Endometrial microvascular endothelial cells (primary cell): ENCODE measurements at regions not wholly inside any gene's neighbourhood (a gene's known extent, or its start where the extent isn't known, plus 50 kb on each side); places are given as distances from the start of the nearest gene placed in this dataset.
"Not testable (repeated sequence)": the region's sequence is repeated elsewhere in the genome, so short reads cannot be mapped to it uniquely, and the experiment has no call there.

ENCODE experiments used
- in situ Hi-C: cut with HindIII; loops from 2 replicates; pipeline ENCODE4 v1.10.0; 2017; ENCODE audit warnings: low sequenced_read_pairs, low pct_unique_long_range_greater_than_20kb; ENCODE audit errors: inconsistent ontology term

DNA sequence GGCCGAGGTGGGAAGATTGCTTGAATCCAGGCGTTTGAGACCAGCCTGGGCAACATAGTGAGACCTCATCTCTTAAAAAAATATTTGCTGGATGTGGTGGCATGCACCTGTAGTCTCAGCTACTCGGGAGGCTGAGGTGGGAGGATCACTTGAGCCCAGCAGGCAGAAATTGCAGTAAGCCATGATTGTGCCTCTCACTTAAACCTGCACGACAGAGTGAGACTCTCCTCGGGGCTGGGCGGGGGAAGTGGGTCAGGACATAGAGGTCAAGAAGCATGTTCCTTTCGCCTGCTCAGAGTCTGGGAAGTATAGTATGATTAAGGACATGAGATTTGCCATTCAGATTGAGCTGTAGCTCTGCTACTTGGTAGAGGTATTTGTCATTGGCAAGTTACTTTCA lies 52.3 kb downstream of the SEPTIN7 start:
- in situ Hi-C loops = not testable (repeated sequence)

DNA sequence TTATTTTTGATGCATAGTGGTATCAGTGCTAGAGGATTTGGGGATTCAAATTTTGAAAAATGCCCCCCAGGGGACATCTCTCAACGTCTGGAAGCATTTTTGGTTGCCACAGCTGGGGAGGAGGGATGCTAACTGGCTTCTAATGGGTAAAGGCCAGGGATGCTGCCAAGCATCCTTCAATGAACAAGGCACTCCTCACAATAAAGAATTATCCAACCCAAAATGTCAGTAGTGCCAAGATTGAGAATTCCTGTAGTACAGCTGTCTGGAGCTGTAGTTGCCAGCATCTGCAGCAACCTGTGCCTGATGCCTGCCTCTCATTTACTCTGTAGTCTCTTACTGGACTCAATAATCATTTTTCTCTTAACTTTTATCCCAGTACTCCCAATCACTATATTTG lies 53.5 kb downstream of the SEPTIN7 start:
- in situ Hi-C loops = no loop called here

DNA sequence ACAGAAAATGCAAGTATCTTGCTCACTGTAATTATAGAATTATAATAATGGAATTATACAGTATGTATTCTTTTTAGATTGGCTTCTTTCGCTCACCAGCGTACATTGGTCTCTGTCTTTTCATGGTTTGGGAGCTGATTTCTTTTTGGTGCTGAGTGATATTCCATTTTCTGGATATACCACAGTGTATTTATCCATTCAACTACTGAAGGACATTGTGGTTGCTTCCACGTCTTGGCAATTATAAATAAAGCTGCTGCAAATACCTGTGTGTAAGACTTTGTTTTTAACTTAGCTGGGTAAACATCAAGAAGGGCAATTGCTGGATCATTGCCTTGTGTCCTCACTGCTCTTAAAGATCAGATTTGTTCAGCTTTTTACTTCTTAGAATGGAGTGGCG lies 55.3 kb downstream of the SEPTIN7 start:
- in situ Hi-C loops = no loop called here

DNA sequence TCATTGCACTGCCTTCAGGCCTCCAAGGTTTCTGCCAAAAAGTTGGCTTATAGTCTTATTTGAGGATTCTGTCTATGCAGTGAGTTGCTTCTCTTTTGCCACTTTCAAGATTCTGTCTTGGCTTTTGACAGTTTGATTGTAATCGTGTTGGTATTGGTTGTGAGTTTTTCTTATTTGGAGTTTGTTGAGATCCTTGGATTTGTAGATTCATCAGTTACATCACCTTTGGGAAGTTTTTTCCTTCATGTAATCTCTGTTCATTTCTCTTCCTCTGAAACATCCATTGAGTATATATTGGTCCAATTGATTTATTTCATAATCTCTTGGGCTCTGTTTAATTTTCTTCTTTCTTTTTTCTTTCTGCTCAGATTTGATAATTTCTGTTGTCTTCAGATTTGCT lies 59.8 kb downstream of the SEPTIN7 start:
- in situ Hi-C loops = no loop called here

DNA sequence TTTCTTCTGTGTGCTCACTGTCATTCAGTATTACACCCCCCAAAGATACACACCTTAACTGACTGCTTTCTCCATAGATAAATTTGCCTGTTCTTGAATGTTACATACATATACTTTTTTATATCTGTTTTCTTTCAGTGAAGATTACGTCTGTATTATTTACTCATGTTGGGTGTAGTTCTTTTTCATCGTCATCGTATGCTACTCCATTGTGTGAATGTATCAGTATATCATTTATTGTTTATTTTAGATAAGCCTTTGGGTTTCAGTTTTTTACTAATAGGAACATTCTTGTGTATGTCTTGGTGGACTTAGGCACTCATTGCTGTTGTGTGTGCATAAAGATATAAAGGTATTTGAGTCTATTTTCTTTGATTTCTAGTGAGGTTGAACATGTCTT lies 64.4 kb downstream of the SEPTIN7 start:
- in situ Hi-C loops = no loop called here

DNA sequence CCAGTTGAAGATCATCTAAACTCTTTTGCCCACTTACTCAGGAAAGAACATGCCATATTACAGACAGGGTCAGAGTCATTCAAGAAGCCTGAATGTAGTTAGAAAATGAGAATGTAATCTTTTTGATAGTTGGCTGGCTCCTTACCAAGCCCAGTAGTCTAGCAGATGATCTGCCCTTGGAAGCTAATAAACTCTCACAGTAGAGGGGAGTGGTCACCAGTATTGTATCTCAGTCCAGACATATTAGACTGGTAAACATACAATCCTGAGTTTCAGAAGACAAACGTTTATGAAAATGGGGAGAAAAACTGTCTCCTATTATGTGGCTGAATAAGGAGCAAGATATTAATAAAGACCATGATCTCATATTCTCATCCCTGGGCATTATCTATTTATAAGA lies 65.3 kb downstream of the SEPTIN7 start:
- in situ Hi-C loops = no loop called here

DNA sequence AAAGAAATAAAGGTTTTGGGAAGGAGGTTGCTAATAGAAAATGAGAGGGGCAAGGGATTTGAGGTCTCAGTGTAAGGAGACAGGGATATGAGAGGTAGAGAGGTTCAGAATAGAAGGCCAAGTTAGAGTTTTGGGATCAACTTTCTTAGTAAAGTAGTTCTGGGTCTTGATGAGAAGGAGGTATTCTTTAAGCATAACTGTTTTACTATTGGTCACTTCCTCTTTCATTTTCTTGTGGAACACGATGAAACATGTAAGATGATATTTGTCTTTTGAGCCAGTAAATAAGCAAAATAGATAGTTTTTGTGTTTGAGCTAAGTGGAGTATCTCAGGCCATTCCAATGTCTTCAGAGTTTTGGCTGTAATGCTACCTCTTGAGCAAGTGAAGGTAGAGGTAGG lies 68.3 kb downstream of the SEPTIN7 start:
- in situ Hi-C loops = not testable (repeated sequence)

DNA sequence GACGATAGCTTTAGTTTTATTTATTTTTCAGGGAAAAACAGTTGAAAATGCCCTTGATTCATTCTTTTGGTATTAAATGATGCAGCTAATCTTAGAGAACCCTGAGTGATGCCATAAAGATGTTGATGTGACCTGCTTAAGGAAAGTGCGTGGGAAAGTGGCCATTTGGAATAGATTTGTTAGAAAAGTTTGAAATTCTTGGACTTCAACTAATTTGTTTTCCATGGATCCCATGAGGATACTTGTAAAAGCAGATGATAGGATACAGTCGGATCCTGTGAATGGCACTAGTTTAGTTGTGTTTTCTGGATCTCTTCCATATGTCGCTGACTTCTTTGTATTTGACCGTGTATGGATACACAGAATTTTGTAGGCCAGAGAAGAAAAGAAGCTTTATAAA lies 69.0 kb downstream of the SEPTIN7 start:
- in situ Hi-C loops = no loop called here

DNA sequence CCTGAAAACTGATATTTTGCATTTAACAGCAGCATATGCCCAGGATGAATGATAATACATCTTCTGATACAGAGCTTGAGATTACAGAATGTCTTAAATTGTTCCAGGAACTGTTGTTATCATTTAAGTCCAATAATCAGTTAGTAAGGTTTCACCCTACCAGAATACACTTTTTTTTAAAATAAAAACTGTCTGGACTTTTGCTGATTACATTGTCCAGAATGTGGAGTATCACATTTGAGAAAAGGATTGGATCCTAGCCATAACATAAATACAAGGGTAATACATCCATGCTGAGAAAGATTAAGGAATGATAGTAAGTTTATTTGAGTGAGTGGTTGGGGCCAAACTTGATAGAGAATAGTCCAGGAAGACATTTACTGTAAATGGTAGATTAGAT lies 71.0 kb downstream of the SEPTIN7 start:
- in situ Hi-C loops = no loop called here

DNA sequence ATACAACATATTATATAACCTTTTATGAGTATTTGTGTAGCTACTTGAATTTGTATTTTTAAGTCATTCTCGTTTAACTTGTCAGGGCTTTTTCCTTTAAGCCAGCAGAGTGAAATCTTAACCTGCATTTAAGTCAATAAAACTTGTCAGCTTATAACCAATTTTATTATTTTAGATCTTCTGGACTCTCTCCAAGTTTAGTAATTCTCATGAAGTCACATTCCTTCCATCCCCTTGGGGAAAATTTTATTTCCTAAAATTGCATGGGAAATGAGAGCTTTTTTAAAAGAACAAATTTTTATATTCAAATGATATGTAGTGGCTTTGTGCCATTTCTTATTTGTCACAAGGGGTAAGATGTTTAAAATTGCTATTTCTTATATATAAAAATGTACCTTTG lies 74.0 kb downstream of the SEPTIN7 start:
- in situ Hi-C loops = no loop called here

DNA sequence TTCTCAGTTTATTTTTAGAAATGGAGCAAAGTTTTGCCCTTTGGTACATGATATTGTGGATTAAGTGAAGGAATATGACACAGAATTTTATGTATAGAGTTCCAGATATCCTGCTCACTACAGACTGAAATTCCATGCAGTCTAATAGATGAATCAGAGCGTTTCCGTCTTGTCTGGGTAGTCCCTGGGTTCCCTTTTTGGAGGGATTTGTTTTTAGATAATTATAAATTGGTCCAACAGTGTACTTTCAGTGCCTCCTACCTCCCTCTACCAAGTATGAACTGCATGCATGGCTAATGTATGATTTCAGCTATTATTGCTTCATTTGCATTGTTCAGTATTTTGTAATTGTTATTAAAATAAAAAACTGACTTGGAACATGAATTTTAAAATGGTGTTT lies 74.4 kb downstream of the SEPTIN7 start:
- in situ Hi-C loops = no loop called here

DNA sequence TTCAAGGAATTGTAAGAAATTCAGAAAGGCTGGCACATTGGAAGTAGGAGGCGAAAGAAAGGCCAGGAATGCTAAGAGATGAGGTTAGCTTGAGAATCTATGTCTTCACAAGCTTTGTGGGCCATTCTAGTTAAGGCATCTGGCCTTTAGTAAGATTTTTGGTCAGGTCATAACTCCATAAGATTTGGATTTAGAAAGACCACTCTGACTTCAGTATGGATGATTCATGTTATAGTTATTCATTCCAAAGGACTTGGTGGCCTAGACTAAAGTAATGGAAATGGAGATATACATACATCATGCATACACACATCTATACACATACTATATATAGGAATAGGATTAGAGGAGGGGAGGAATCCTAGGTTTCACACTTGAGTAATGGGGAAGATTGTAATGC lies 77.5 kb downstream of the SEPTIN7 start:
- in situ Hi-C loops = no loop called here

DNA sequence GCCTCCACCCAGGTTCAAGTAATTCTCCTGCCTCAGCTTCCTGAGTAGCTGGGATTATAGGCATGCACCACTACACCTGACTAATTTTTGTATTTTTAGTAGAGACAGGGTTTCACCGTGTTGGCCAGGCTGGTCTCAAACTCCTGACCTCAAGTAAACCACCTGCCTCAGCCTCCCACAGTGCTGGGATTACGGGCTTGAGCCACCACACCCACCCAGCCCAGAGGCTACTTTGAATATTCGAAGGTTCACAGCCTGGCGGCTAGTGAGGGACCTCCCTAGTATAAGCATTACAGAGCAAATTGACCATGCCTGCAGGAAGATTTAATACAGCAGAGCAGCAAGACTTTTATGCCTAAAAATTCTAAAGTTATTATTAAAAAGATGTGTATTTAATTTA lies 86.6 kb downstream of the SEPTIN7 start:
- in situ Hi-C loops = not testable (repeated sequence)

DNA sequence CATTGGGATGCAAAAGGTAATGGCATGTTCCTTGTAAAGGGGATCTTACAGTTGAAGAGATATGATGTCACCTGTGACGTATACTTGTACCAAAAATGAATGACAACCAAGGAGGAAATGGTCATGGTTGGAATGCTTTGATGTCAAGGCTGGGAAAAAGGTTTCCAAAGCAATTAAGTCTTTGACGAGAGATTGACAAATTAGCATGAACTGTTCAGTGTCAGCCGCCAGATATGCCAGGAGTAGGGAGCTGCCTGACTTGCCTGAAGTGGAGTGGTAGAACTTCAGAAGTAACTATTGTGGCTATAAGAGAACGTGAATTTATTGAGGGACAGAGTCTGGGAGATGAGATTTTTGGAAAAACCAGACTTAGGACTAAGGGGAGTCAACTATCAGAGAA lies 88.1 kb downstream of the SEPTIN7 start:
- in situ Hi-C loops = no loop called here

DNA sequence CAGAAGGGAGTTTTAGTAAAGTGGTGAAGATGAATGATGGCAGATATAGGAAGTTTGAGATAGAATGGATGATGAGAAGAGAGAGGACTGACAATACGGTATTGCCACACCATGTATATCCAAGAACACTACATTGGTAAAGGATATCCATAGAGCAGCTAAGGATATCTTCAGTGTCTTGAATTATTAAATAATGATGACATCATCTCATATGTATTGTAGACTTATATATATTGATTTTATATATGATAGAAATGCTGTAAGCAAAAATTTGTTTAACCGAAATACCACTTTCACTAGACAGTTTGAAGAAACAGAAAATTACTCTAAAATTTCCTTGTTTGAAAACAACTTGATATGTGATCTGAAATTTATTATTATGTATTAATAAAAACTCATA lies 89.0 kb downstream of the SEPTIN7 start:
- in situ Hi-C loops = no loop called here

DNA sequence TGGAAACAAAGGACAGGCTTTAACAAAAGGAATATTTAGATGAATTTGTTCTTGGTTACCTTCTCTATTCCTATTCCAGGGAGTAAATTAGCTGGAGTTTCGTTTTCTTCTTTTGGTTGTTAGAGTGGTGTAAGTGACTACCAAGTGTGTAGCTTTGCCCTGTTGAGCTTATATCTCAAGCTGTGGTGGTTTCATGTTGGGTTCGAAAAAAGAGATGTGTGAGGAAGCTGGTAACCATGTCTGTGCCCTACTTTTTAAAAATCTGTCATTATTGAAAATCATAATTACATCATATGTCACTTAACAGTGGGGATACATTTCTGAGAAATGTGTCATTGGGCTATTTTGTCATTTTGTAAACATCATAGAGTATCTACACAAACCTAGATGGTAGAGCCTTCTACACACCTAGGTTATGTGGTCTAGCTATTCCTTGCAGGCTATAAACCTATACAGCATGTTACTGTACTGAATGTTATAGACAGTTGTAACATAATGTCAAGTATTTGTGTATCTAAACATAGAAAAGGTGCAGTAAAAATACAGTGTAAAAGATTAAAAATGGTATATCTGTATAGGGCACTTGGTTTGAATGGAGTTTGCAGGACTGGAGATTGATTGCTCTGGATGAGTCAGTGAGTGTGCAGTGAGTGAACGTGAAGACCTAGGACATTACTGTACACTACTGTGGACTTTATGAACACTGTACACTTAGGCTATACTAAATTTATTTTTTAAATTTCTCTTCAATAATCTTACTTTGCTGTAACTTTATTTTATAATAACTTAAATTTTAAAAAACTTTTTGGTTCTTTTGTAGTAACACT lies 90.4 kb downstream of the SEPTIN7 start:
- in situ Hi-C loops = no loop called here

DNA sequence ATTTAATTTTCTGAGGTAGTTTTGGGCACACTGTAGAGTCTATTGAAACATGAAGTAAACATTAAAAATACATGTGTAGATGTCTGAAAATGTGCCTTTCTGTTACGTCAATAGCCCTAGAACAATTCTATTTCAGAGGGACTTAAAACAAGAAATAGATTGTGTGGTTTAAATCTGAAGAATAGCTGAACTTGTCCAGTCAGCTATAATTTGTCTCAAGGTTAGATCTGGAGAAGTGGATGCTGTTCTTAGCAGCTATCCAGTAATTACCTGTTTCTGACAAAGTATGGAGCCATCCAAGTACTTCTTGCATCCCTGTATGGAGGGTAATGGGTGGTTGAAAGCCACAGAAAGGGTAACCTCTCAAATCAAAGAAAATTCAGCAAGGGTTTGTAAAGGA lies 92.8 kb downstream of the SEPTIN7 start:
- in situ Hi-C loops = no loop called here

DNA sequence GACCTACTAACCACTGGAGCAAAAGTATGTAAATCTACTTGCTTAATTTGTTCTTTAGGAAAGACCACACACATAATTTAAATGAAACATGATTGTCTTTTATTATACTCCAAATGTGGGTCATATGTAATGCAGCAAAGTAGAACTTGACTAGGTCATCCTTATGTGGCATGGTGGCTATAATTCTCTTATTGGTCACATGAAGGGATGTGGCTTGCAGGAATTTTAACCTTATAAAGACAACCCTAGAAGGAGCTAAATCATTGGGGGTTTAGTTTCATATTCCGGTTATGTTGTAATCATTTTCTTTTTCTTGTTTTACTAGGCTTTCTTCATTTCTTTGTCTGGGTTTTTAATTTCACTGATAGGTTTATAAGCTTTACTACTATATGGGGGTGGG lies 93.9 kb downstream of the SEPTIN7 start:
- in situ Hi-C loops = no loop called here

DNA sequence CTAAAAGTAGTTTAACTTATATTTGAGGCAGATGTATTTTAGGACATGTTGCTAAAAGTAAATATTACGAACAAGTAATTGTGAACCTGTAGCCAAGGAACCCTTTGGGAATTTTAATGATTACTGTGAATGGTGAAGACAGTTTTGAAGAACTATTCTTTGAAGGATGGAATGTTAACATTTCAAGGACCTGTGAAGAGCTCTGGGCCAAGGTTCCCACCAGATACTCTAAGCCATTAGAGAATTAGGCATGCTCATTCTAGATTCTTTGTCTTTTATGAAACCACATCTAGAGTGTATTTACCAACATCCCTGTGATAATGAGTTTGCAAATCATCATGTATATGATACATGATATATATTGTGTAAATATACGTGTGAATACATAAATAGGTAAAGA lies 99.8 kb downstream of the SEPTIN7 start:
- in situ Hi-C loops = no loop called here

DNA sequence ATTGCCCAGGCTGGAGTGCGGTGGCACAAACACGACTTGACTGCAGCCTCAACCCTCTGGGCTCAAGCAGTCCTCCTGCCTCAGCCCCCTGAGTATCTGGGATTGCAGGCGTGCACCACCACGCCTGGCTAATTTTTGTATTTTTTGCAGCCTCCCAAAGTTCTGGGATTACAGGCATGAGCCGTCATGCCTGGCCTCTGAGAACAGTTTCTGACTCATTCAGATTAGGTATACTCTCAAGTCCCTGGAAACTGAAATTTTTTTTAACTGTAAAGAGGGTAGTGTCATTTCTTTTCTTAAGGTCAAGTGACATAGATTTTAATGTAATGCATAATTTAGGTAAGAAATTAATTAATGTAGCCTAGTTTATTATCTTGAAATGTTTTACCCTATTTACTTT lies 104.7 kb downstream of the SEPTIN7 start:
- in situ Hi-C loops = no loop called here

DNA sequence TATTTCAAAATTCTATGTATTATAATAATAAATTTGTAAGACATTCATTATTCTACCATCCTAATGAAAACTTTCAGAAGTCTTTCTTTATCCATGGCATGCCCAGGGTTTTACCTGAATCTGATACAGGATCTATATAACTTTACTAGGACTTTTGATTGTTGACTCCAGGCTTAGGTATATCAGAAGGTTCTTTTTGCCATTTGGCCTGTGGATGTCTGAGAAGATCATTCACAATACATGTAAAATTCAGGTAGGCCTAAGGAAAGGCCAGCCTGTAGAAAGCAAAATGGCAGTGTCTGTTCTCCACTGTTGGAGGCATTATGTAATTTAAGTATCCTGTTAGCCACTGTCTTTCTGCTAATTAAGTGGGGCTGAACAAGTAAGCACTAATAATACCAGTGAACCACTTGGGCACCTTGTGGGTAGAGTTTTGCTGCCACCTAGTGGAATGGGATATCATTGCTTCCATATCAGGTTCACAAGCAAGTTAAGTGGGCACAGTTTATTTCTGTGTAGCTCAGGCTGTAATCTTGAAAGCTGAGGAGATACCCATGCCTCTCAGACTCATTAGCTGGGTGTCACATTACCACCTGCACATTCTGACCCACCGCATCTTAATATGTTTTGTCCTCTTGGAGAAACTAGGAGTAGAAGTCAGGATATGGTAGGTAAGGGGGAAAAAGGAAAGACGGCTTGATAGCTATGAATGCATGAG lies 105.5 kb downstream of the SEPTIN7 start:
- in situ Hi-C loops = no loop called here
